Erythroblast (primary cell): ENCODE measurements at regions not wholly inside any gene's neighbourhood (a gene's known extent, or its start where the extent isn't known, plus 50 kb on each side); places are given as distances from the start of the nearest gene placed in this dataset.

Experiments used
- GATA1 ChIP-seq: IDR thresholded peaks from 2 replicates; pipeline ENCODE4 v1.6.1; 2011; ENCODE audit warnings: low read depth, mild to moderate bottlenecking, control low read depth, low read length, moderate library complexity
- POLR2A ChIP-seq: IDR thresholded peaks from 2 replicates; pipeline ENCODE4 v1.6.1; 2011; ENCODE audit warnings: mild to moderate bottlenecking, low read length

DNA sequence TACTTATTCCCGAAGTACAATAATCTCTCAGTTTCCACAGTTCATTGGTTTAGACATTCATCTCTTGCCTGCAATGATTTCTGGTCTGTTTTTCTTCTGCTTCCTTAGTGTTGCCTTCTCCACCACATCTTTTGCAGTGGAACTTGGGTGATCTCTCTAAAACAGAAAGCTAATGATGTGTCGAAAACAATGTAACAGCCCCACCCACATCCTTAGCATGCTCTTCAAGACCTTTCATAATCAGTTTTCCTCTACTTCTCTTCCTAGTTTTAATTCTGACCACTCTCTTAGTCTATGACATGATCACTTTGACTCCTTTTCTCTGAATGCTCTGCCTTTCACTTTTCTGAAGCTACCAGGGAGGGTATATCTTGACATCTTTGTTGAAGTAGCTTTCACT lies 1007.9 kb upstream of the CITED2 start:
- TF ChIP-seq POLR2A (no peak), GATA1 (no peak)
